ENCODE measurements at regions not wholly inside any gene's neighbourhood (a gene's known extent, or its start where the extent isn't known, plus 50 kb on each side); places are given as distances from the start of the nearest gene placed in this dataset.

- TF ChIP-seq CTCF (CRISPR knock-in tag; IDR thresholded peaks at IDR 0.05) = no peak
- no peak for TF ChIP-seq CBX5 (CRISPR knock-in tag; IDR thresholded peaks at IDR 0.05; ENCODE audit: borderline replicate concordance)
- no peak for TF ChIP-seq ZFP1 (CRISPR knock-in tag; IDR thresholded peaks at IDR 0.05)
- TF ChIP-seq EZH2 (conservative IDR thresholded peaks at IDR 0.05; ENCODE audit: low read depth, low read length) = no peak
- TF ChIP-seq ZSCAN21 (CRISPR knock-in tag; IDR thresholded peaks at IDR 0.05; ENCODE audit: borderline replicate concordance) = no peak
- TF ChIP-seq GABPA (IDR thresholded peaks at IDR 0.05; ENCODE audit: low read depth, low read length) = no peak
- TF ChIP-seq GABPA (CRISPR knock-in tag; IDR thresholded peaks at IDR 0.05; ENCODE audit: low read depth) = no peak
- no peak for TF ChIP-seq TGIF2 (CRISPR knock-in tag; IDR thresholded peaks at IDR 0.05)
- TF ChIP-seq SNRNP70 (IDR thresholded peaks at IDR 0.05; ENCODE audit: low read depth, low read length) = no peak
- TF ChIP-seq SKIL (CRISPR knock-in tag; IDR thresholded peaks at IDR 0.05; ENCODE audit: borderline replicate concordance) = no peak
Measured at GRCh38 chr14:44699391-44699790, 192.3 kb upstream of the FSCB start.

Data from HepG2 (cell line).